B cell (primary cell): ENCODE measurements at regions not wholly inside any gene's neighbourhood (a gene's known extent, or its start where the extent isn't known, plus 50 kb on each side); places are given as distances from the start of the nearest gene placed in this dataset.

Source experiments
- ATAC-seq: fragments of 200-7000 bp; cut with Tn5 transposase; one replicate; pipeline ENCODE4 v1.10.0; 2021; ENCODE audit warnings: low read depth, mild to moderate bottlenecking, moderate number of reproducible peaks, moderate library complexity
- CTCF ChIA-PET: fragments of 350-600 bp; sonication (Branson Sonifier 250); formaldehyde crosslinking; loops from one replicate; lab custom pipeline; 2021; ENCODE audit warnings: antibody characterized with exemption, inconsistent platforms; lab: Charles Lee
- POLR2A ChIA-PET: fragments of 350-600 bp; sonication (Branson Sonifier 250); formaldehyde crosslinking; loops from one replicate; lab custom pipeline; 2021; ENCODE audit warnings: antibody characterized with exemption; lab: Charles Lee
- DNase-seq: peaks from one replicate; pipeline ENCODE4 v3.0.0; 2013
- H2AFZ ChIP-seq: 2 replicates; pipeline ENCODE4 v1.6.1; 2012; ENCODE audit warnings: mild to moderate bottlenecking, low read depth, low read length; ENCODE audit not compliant: insufficient read depth, poor library complexity, severe bottlenecking
- H3K27ac ChIP-seq, 2 donors: 1 replicate in 1 of 2; 2 replicates in 1 of 2; pipeline ENCODE4 v1.5.1; 2012 to 2013; ENCODE audit warnings: low read length in 2 of 2, mild to moderate bottlenecking in 2 of 2, moderate library complexity in 1 of 2
- H3K27me3 ChIP-seq, 4 experiments: fragments of 200-600 bp in 1 of 4; sonication (generic) in 1 of 4; replicated peaks in 1 of 4; 1 replicate in 2 of 4; 2 replicates in 2 of 4; pipeline versions ENCODE4 v1.6.1 to v1.7.0; 2013 to 2016; ENCODE audit warnings: low read length in 3 of 4, mild to moderate bottlenecking in 2 of 4, mixed read lengths in 1 of 4, moderate library complexity in 1 of 4; ENCODE audit not compliant: insufficient read depth in 4 of 4, control insufficient read depth in 3 of 4; ENCODE audit errors: control extremely low read depth in 1 of 4
- H3K36me3 ChIP-seq, 2 experiments: replicated peaks in 1 of 2; 1 replicate in 1 of 2; 2 replicates in 1 of 2; pipeline versions ENCODE4 v1.6.1 to v1.7.1; 2013; ENCODE audit warnings: low read length in 1 of 2; ENCODE audit not compliant: insufficient read depth in 2 of 2, control insufficient read depth in 1 of 2; ENCODE audit errors: control extremely low read depth in 1 of 2, extremely low read depth in 1 of 2
- H3K4me1 ChIP-seq, 2 donors: fragments of 200-600 bp in 1 of 2; sonication (generic) in 1 of 2; 1 replicate in 1 of 2; 2 replicates in 1 of 2; pipeline versions ENCODE4 v1.5.1 to v1.6.1; 2013 to 2017; ENCODE audit warnings: low read length in 2 of 2; ENCODE audit not compliant: control insufficient read depth in 2 of 2, insufficient read depth in 2 of 2
- H3K4me2 ChIP-seq: replicated peaks from 2 replicates; pipeline ENCODE3; 2012; ENCODE audit warnings: mild to moderate bottlenecking, low read depth, low read length; ENCODE audit not compliant: poor library complexity, severe bottlenecking
- H3K4me3 ChIP-seq, 5 experiments: fragments of 200-600 bp in 1 of 5; sonication (generic) in 1 of 5; 1 replicate in 3 of 5; 2 replicates in 2 of 5; pipeline versions ENCODE4 v1.5.1 to v1.7.0; 2011 to 2016; ENCODE audit warnings: low read length in 4 of 5, mild to moderate bottlenecking in 4 of 5, low read depth in 2 of 5, control low read depth in 1 of 5, moderate library complexity in 1 of 5; ENCODE audit not compliant: insufficient read depth in 1 of 5; ENCODE audit errors: control extremely low read depth in 1 of 5, extremely low read depth in 1 of 5
- H3K79me2 ChIP-seq: fragments of 200-600 bp; sonication (generic); one replicate; pipeline ENCODE4 v1.6.0; 2016; ENCODE audit warnings: low read length; ENCODE audit not compliant: control insufficient read depth, insufficient read depth
- H3K9ac ChIP-seq: fragments of 200-600 bp; sonication (generic); 2 replicates; pipeline ENCODE4 v1.6.1; 2017; ENCODE audit warnings: mild to moderate bottlenecking, low read length, moderate library complexity
- H3K9me3 ChIP-seq, 3 donors: one replicate each; pipeline versions ENCODE4 v1.6.1 to v1.7.1; 2013; ENCODE audit warnings: low read length in 2 of 3; ENCODE audit not compliant: control insufficient read depth in 2 of 3, insufficient read depth in 1 of 3; ENCODE audit errors: control extremely low read depth in 1 of 3
- H4K20me1 ChIP-seq: 2 replicates; pipeline ENCODE4 v1.6.0; 2012; ENCODE audit warnings: mild to moderate bottlenecking, low read length; ENCODE audit not compliant: insufficient read depth, control insufficient read depth, poor library complexity, severe bottlenecking
- H3K27ac Mint-ChIP-seq: one replicate; pipeline ENCODE4 v1.8.0; 2021; ENCODE audit warnings: mixed read lengths
- H3K27me3 Mint-ChIP-seq: one replicate; pipeline ENCODE4 v1.8.0; 2021; ENCODE audit warnings: mixed read lengths
- H3K4me1 Mint-ChIP-seq: one replicate; pipeline ENCODE4 v1.8.0; 2021; ENCODE audit warnings: mixed read lengths
- H3K4me3 Mint-ChIP-seq: one replicate; pipeline ENCODE4 v1.8.0; 2021; ENCODE audit warnings: mixed read lengths
- H3K9me3 Mint-ChIP-seq: one replicate; pipeline ENCODE4 v1.8.0; 2022; ENCODE audit warnings: mixed read lengths; ENCODE audit not compliant: insufficient read depth
- CTCF ChIP-seq: fragments of 200-600 bp; IDR thresholded peaks from one replicate; pipeline ENCODE4 v1.8.0; 2022; ENCODE audit warnings: antibody characterized with exemption, mild to moderate bottlenecking
- EZH2 ChIP-seq: IDR thresholded peaks from 2 replicates; pipeline ENCODE4 v1.6.1; 2012; ENCODE audit warnings: borderline replicate concordance, low read depth, mild to moderate bottlenecking, moderate library complexity, low read length; ENCODE audit not compliant: insufficient read depth, poor library complexity, severe bottlenecking
- WGBS: methylation state at CpG from one replicate; pipeline ENCODE4 v1.1.5; 2013; ENCODE audit warnings: missing lambda C conversion rate; ENCODE audit not compliant: insufficient coverage; 5-methylcytosine and 5-hydroxymethylcytosine counted together
- intact Hi-C: fragments of 100-400 bp; cut with micrococcal nuclease; formaldehyde crosslinking; loops from one replicate; pipeline ENCODE4 v1.10.0; 2022

GRCh38 chr12:115850957-115851356, 426.5 kb downstream of the MED13L start:
- no peak overlapping the region for H3K4me3 ChIP-seq
- H3K9ac ChIP-seq: no peak overlapping the region
- Mint-ChIP-seq H3K27ac (no peak overlapping the region), H3K9me3 (no peaks in the 10 kb centered on the region), H3K27me3 (peaks cover 9% of the 10 kb centered on the region), H3K4me1 (no peaks in the 10 kb centered on the region), H3K4me3 (no peak overlapping the region)
- ChIA-PET CTCF (no interaction called here), POLR2A (no interaction called here)
- no peaks in the 10 kb centered on the region for H3K27me3 ChIP-seq
- ATAC-seq (no peak), DNase-seq (no peak)
- no peak overlapping the region for H2AFZ ChIP-seq
- no peak overlapping the region for H3K27ac ChIP-seq
- WGBS: no CpG with 5 or more reads among the region's 1 CpG
- H3K79me2 ChIP-seq: no peaks in the 10 kb centered on the region
- H4K20me1 ChIP-seq: no peaks in the 10 kb centered on the region
- no peaks in the 10 kb centered on the region for H3K4me1 ChIP-seq
- peaks cover 0 to 6% (median 0%) of the 10 kb centered on the region in 3 donors for H3K9me3 ChIP-seq
- no peaks in the 10 kb centered on the region for H3K36me3 ChIP-seq
- TF ChIP-seq EZH2 (no peak), CTCF (no peak)
- intact Hi-C loops: no loop called here
- H3K4me2 ChIP-seq: no peak overlapping the region

DNA sequence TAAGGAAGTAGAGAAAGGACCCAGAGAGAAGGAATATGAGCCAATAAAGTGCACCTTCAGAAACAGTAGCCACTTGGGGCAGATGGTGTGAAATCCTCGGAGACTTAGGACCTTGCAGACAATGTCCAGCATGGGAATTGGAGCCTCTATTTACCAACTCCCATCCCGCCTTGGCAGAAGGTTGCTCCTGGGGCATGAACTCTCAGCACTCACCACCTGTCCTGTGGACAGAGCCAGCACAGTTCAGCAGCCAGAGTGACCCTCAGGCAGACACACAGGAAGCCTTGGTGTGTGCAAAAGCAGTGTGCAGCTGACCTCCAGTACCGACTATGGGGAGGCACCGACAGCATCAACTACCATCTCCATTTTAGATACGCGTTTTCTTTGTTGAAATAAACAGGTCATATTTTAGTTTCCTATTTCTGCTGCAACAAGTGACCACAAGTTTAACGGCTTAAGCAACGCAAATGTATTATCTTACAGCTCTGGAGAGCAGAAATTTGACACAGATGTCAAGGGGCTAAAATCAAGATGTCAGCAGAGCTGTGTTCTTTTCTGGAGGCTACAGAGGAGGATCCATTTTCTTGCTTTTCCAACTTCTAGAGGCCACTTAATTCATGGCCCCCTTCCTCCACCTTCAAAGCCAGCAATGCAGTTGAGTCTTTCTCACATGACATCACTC, 428.1 kb downstream of the MED13L start:
- ATAC-seq: no peak
- WGBS: 87% methylated on average over 6 of the region's 8 CpGs
- no peak overlapping the region for H3K4me3 Mint-ChIP-seq
- Histone ChIP-seq H3K9me3 (peaks cover 0 to 3% (median 0%) of the 10 kb centered on the region in 3 donors), H3K36me3 (no peaks in the 10 kb centered on the region), H3K27ac (no peak overlapping the region), H3K4me1 (no peaks in the 10 kb centered on the region), H3K9ac (no peak overlapping the region), H3K4me2 (no peak overlapping the region), H3K79me2 (no peaks in the 10 kb centered on the region), H2AFZ (no peak overlapping the region), H4K20me1 (no peaks in the 10 kb centered on the region), H3K27me3 (no peaks in the 10 kb centered on the region), H3K4me3 (no peak overlapping the region)
- H3K4me1 Mint-ChIP-seq: no peaks in the 10 kb centered on the region
- no peaks in the 10 kb centered on the region for H3K9me3 Mint-ChIP-seq
- intact Hi-C loops: no loop called here
- no peak overlapping the region for H3K27ac Mint-ChIP-seq
- POLR2A ChIA-PET: no interaction called here
- peaks cover 9% of the 10 kb centered on the region for H3K27me3 Mint-ChIP-seq
- TF ChIP-seq CTCF (no peak), EZH2 (no peak)
- no peak for DNase-seq
- CTCF ChIA-PET: no interaction called here
